HepG2 (cell line): ENCODE measurements at regions not wholly inside any gene's neighbourhood (a gene's known extent, or its start where the extent isn't known, plus 50 kb on each side); places are given as distances from the start of the nearest gene placed in this dataset.

Source experiments
- ATF7 ChIP-seq, 2 experiments: fragments of 450-650 bp in 1 of 2; sonication (generic) in 1 of 2; formaldehyde crosslinking in 1 of 2; IDR thresholded peaks; 2 replicates each; pipeline versions ENCODE4 v1.4.0 to v1.6.1; 2016 to 2020; ENCODE audit warnings: antibody characterized with exemption in 1 of 2, mild to moderate bottlenecking in 1 of 2, missing genetic modification reagents in 1 of 2
- FOXA1 ChIP-seq, 2 experiments: fragments of 450-650 bp in 1 of 2; sonication (generic) in 1 of 2; formaldehyde crosslinking in 1 of 2; IDR thresholded peaks; 2 replicates each; pipeline versions ENCODE4 v1.4.0 to v1.6.1; 2016 to 2020; ENCODE audit warnings: missing genetic modification reagents in 1 of 2
- JUNB ChIP-seq: sonication (generic); formaldehyde crosslinking; IDR thresholded peaks from 2 replicates; pipeline ENCODE4 v1.8.0; 2022; ENCODE audit warnings: missing genetic modification reagents, mild to moderate bottlenecking, borderline replicate concordance
- NR2C2 ChIP-seq: sonication (generic); formaldehyde crosslinking; IDR thresholded peaks from 2 replicates; pipeline ENCODE4 v1.4.0; 2020; ENCODE audit warnings: missing genetic modification reagents, mild to moderate bottlenecking, moderate library complexity, borderline replicate concordance
- RORA ChIP-seq: sonication (generic); formaldehyde crosslinking; IDR thresholded peaks from 2 replicates; pipeline ENCODE4 v1.5.0; 2020; ENCODE audit warnings: mild to moderate bottlenecking, missing genetic modification reagents, moderate library complexity
- SP1 ChIP-seq, 2 experiments: fragments of 450-650 bp in 1 of 2; sonication (generic) in 1 of 2; formaldehyde crosslinking in 1 of 2; IDR thresholded peaks; 2 replicates each; pipeline versions ENCODE4 v1.4.0 to v1.6.1; 2016 to 2020; ENCODE audit warnings: missing genetic modification reagents in 1 of 2
- TP53 ChIP-seq: sonication (generic); formaldehyde crosslinking; conservative IDR thresholded peaks from 2 replicates; pipeline ENCODE4 v1.4.0; 2020; ENCODE audit warnings: missing genetic modification reagents
- ZBTB1 ChIP-seq: sonication (generic); formaldehyde crosslinking; IDR thresholded peaks from 2 replicates; pipeline ENCODE4 v1.4.0; 2020; ENCODE audit warnings: missing genetic modification reagents, borderline replicate concordance
- ZFP41 ChIP-seq: sonication (generic); formaldehyde crosslinking; IDR thresholded peaks from 2 replicates; pipeline ENCODE4 v1.4.0; 2020; ENCODE audit warnings: mild to moderate bottlenecking, missing genetic modification reagents, borderline replicate concordance
- ZKSCAN8 ChIP-seq: IDR thresholded peaks from 2 replicates; pipeline ENCODE4 v1.6.1; 2016; ENCODE audit warnings: borderline replicate concordance, missing genetic modification reagents, missing compliant biosample characterization
- ZNF614 ChIP-seq: IDR thresholded peaks from 2 replicates; pipeline ENCODE4 v1.6.1; 2018; ENCODE audit warnings: missing biosample characterization, missing genetic modification reagents, inconsistent platforms, borderline replicate concordance

DNA sequence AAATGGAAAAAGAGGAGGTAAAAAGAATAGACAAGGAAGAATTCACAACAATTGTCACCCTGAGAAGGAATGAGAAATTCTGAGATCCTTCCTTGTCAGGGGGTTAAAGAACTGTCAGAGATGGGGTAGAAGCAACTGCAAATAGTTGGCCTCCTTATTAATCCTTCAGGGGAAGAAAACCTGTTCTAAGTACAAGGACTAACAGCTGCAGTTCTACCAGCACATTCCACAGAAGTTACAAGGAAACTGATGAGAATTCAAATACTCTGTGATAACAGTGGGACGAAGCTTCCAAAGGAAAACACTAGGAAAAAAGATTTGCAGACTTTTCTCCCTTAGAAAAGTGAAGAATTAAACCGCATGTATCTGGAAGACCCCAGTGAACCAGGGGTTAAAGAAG, 93.7 kb downstream of the OR2K2 start:
- TF ChIP-seq ZNF614 (no peak), ZKSCAN8 (CRISPR knock-in tag) (no peak), JUNB (CRISPR knock-in tag) (no peak), SP1 (IDR thresholded peaks at IDR 0.05) (no peak), SP1 (CRISPR knock-in tag; IDR thresholded peaks at IDR 0.05) (no peak), ZBTB1 (CRISPR knock-in tag) (no peak), ZFP41 (no peak), ATF7 (IDR thresholded peaks at IDR 0.05) (no peak), ATF7 (CRISPR knock-in tag; IDR thresholded peaks at IDR 0.05) (no peak), RORA (CRISPR knock-in tag) (no peak), FOXA1 (IDR thresholded peaks at IDR 0.05) (no peak), FOXA1 (CRISPR knock-in tag; IDR thresholded peaks at IDR 0.05) (no peak), NR2C2 (CRISPR knock-in tag) (no peak), TP53 (CRISPR knock-in tag) (no peak)
